Endothelial cell of umbilical vein (primary cell): ENCODE measurements at regions not wholly inside any gene's neighbourhood (a gene's known extent, or its start where the extent isn't known, plus 50 kb on each side); places are given as distances from the start of the nearest gene placed in this dataset.

Source experiments
- BruUV-seq: library from RNA; stranded (reverse); fragments of 400-500 nt; replicated peaks from 2 replicates; lab custom pipeline; 2021; lab: Mats Ljungman, UMichigan
- CTCF ChIA-PET: fragments of 300-600, 350-600 bp; sonication (Branson Sonifier 250); formaldehyde crosslinking; loops from one replicate; lab custom pipeline; 2021; ENCODE audit warnings: antibody characterized with exemption, inconsistent platforms; lab: Charles Lee
- POLR2A ChIA-PET: fragments of 300-600, 350-600 bp; sonication (Branson Sonifier 250); formaldehyde crosslinking; loops from one replicate; lab custom pipeline; 2021; ENCODE audit warnings: antibody characterized with exemption, inconsistent platforms; lab: Charles Lee
- DNase-seq: peaks from one replicate; pipeline ENCODE4 v3.0.0-alpha.2; 2011; ENCODE audit warnings: low read depth, low spot score
- FAIRE-seq: peaks from 2 replicates; lab custom pipeline; 2011; peaks lifted over from hg19 to GRCh38; lab: Jason Lieb, UNC
- H2AFZ ChIP-seq: 2 replicates; pipeline ENCODE4 v1.6.0; 2012; ENCODE audit warnings: low read depth, low read length, control low read depth, inconsistent platforms
- H3K27ac ChIP-seq: 2 replicates; pipeline ENCODE4 v1.5.1; 2011; ENCODE audit warnings: low read depth, mild to moderate bottlenecking, control low read depth, low read length, moderate library complexity; ENCODE audit not compliant: insufficient read depth
- H3K27me3 ChIP-seq, 2 experiments: 2 replicates each; pipeline versions ENCODE4 v1.6.0 to v1.6.1; 2011; ENCODE audit warnings: low read length in 2 of 2, mixed read lengths in 1 of 2; ENCODE audit not compliant: control insufficient read depth in 2 of 2, insufficient read depth in 2 of 2
- H3K36me3 ChIP-seq, 2 experiments: 2 replicates in 1 of 2; 3 replicates in 1 of 2; pipeline ENCODE4 v1.5.1; 2011; ENCODE audit warnings: low read length in 2 of 2, mild to moderate bottlenecking in 1 of 2, moderate library complexity in 1 of 2; ENCODE audit not compliant: control insufficient read depth in 2 of 2, insufficient read depth in 2 of 2; ENCODE audit errors: extremely low read depth in 1 of 2
- H3K4me1 ChIP-seq: 3 replicates; pipeline ENCODE4 v1.5.1; 2011; ENCODE audit warnings: mild to moderate bottlenecking, low read length; ENCODE audit not compliant: control insufficient read depth, insufficient read depth; ENCODE audit errors: extremely low read depth
- H3K4me2 ChIP-seq: 2 replicates; pipeline ENCODE4 v1.6.1; 2011; ENCODE audit warnings: low read length, control low read depth, mixed read lengths; ENCODE audit not compliant: insufficient read depth
- H3K4me3 ChIP-seq, 3 experiments: fragments of 200-600 bp in 1 of 3; sonication (generic), shearing (Covaris generic) in 1 of 3; replicated peaks in 1 of 3; 2 replicates each; pipeline ENCODE4 v1.5.1; 2011 to 2016; ENCODE audit warnings: control low read depth in 3 of 3, low read length in 3 of 3, mild to moderate bottlenecking in 2 of 3, inconsistent platforms in 1 of 3, low read depth in 1 of 3, moderate library complexity in 1 of 3; ENCODE audit not compliant: insufficient read depth in 1 of 3
- H3K79me2 ChIP-seq: 2 replicates; pipeline ENCODE4 v1.6.0; 2012; ENCODE audit warnings: low read length, inconsistent platforms; ENCODE audit not compliant: control insufficient read depth, insufficient read depth
- H3K9ac ChIP-seq: replicated peaks from 2 replicates; pipeline ENCODE3; 2011; ENCODE audit warnings: low read length, control low read depth; ENCODE audit not compliant: insufficient read depth; ENCODE audit errors: extremely low read depth
- H3K9me1 ChIP-seq: replicated peaks from 3 replicates; pipeline ENCODE4 v1.6.0; 2011; ENCODE audit warnings: mild to moderate bottlenecking, low read length; ENCODE audit not compliant: control insufficient read depth, insufficient read depth; ENCODE audit errors: extremely low read depth
- H3K9me3 ChIP-seq: replicated peaks from 2 replicates; pipeline ENCODE4 v1.5.1; 2012; ENCODE audit warnings: low read length, inconsistent platforms; ENCODE audit not compliant: control insufficient read depth, insufficient read depth
- H4K20me1 ChIP-seq: replicated peaks from 2 replicates; pipeline ENCODE3; 2011; ENCODE audit warnings: mild to moderate bottlenecking, low read length; ENCODE audit not compliant: control insufficient read depth, insufficient read depth; ENCODE audit errors: extremely low read depth
- CTCF ChIP-seq, 2 donors: IDR thresholded peaks; 1 replicate in 1 of 2; 2 replicates in 1 of 2; pipeline ENCODE4 v1.5.1; 2011; ENCODE audit warnings: low read length in 2 of 2, mild to moderate bottlenecking in 2 of 2, moderate library complexity in 2 of 2, control low read depth in 1 of 2, inconsistent platforms in 1 of 2, low read depth in 1 of 2; ENCODE audit not compliant: insufficient read depth in 1 of 2; ENCODE audit errors: extremely low read depth in 1 of 2
- EZH2 ChIP-seq: IDR thresholded peaks from 2 replicates; pipeline ENCODE4 v1.6.1; 2012; ENCODE audit warnings: borderline replicate concordance, low read depth, mild to moderate bottlenecking, moderate library complexity, low read length, inconsistent platforms; ENCODE audit not compliant: severe bottlenecking
- JUN ChIP-seq: IDR thresholded peaks from 2 replicates; pipeline ENCODE4 v1.6.1; 2011; ENCODE audit warnings: borderline replicate concordance, low read depth; ENCODE audit not compliant: insufficient read length, insufficient read depth
- POLR2AphosphoS5 ChIP-seq: IDR thresholded peaks from 2 replicates; pipeline ENCODE4 v1.6.1; 2012; ENCODE audit warnings: low read depth, mild to moderate bottlenecking, control low read depth, low read length, moderate library complexity; ENCODE audit not compliant: insufficient read depth
- dilution Hi-C: fragments of 300-500 bp; cut with MboI; formaldehyde crosslinking; loops from one replicate; pipeline ENCODE4 v1.15.0; 2019; ENCODE audit warnings: low sequenced_read_pairs; ENCODE audit not compliant: extremely low pct_ligation_motif_present
- intact Hi-C: fragments of 100-400 bp; cut with micrococcal nuclease; formaldehyde crosslinking; loops from one replicate; pipeline ENCODE4 v1.10.0; 2022

GRCh38 chr17:69605571-69605970, 191.1 kb downstream of the MAP2K6 start:
- Histone ChIP-seq H3K4me3 (no peak overlapping the region), H3K4me1 (peaks cover 28% of the 10 kb centered on the region), H3K36me3 (no peaks in the 10 kb centered on the region), H3K27me3 (no peaks in the 10 kb centered on the region), H3K27ac (no peak overlapping the region), H3K79me2 (no peaks in the 10 kb centered on the region), H3K9me3 (no peaks in the 10 kb centered on the region), H3K9me1 (no peaks in the 10 kb centered on the region), H3K9ac (no peak overlapping the region), H2AFZ (no peak overlapping the region), H3K4me2 (no peak overlapping the region), H4K20me1 (no peaks in the 10 kb centered on the region)
- ChIA-PET CTCF (interaction anchor here (1.4 to 5.1 kb wide), 5 partner anchors 21 to 623 kb away, joined by 3 to 65 read pairs (median 12); no protein-coding TSS in a partner anchor), POLR2A (no interaction called here)
- DNase-seq (no peak), FAIRE-seq (no peak)
- intact Hi-C loops (loop anchor here (5.0 kb wide), 2 partner anchors 252 to 947 kb away; no protein-coding TSS in a partner anchor), dilution Hi-C loops (no loop called here)
- BruUV-seq = no TSS peak
- no peak for TF ChIP-seq CTCF (IDR thresholded peaks at IDR 0.05; ENCODE audit: extremely low read depth in 1 of 2, insufficient read depth in 1 of 2, low read depth in 1 of 2, low read length in 2 of 2)
- TF ChIP-seq JUN = no peak
- TF ChIP-seq EZH2 = no peak
- TF ChIP-seq POLR2AphosphoS5 = no peak
